HG02642 (cell line): ENCODE measurements at regions not wholly inside any gene's neighbourhood (a gene's known extent, or its start where the extent isn't known, plus 50 kb on each side); places are given as distances from the start of the nearest gene placed in this dataset.
"Not testable (repeated sequence)": the region's sequence is repeated elsewhere in the genome, so short reads cannot be mapped to it uniquely, and the experiment has no call there.

Source experiments
- ATAC-seq: cut with Tn5 transposase; IDR thresholded peaks from one replicate; pipeline ENCODE4 v1.9.1; 2021; ENCODE audit warnings: mild to moderate bottlenecking; ENCODE audit not compliant: unreplicated experiment, poor library complexity

GRCh38 chr18:35864916-35865315 lies 107.6 kb upstream of the RMP24 start:
- no peak for ATAC-seq

GRCh38 chr18:35868915-35869314 lies 103.6 kb upstream of the RMP24 start:
- ATAC-seq: no peak

GRCh38 chr18:35871337-35871736 lies 101.1 kb upstream of the RMP24 start:
- ATAC-seq: no peak

- no peak for ATAC-seq
These were observed 96.9 kb upstream of the RMP24 start for GRCh38 chr18:35875566-35875965.

- ATAC-seq: no peak
These were observed 96.2 kb upstream of the RMP24 start for GRCh38 chr18:35876243-35876642.

GRCh38 chr18:35880788-35881455 lies 91.6 kb upstream of the RMP24 start:
- no peak for ATAC-seq

- no peak for ATAC-seq
These were observed 84.2 kb upstream of the RMP24 start for GRCh38 chr18:35888329-35888728.

- ATAC-seq: no peak
These were observed 82.8 kb upstream of the RMP24 start for GRCh38 chr18:35889677-35890076.

GRCh38 chr18:35890323-35890722 lies 82.2 kb upstream of the RMP24 start:
- ATAC-seq: no peak

- ATAC-seq: no peak
These were observed 80.4 kb upstream of the RMP24 start for GRCh38 chr18:35892118-35892517.

- ATAC-seq: not testable (repeated sequence)
These were observed 75.0 kb upstream of the RMP24 start for GRCh38 chr18:35897481-35897880.

GRCh38 chr18:35904389-35905037 lies 68.0 kb upstream of the RMP24 start:
- ATAC-seq: no peak

- no peak for ATAC-seq
These were observed 67.0 kb upstream of the RMP24 start for GRCh38 chr18:35905436-35905835.

GRCh38 chr18:35906291-35906690 lies 66.2 kb upstream of the RMP24 start:
- not testable (repeated sequence) for ATAC-seq

- no peak for ATAC-seq
These were observed 62.2 kb upstream of the RMP24 start for GRCh38 chr18:35910327-35910726.

- ATAC-seq: no peak
These were observed 60.1 kb upstream of the RMP24 start for GRCh38 chr18:35912332-35912731.

- no peak for ATAC-seq
These were observed 57.4 kb upstream of the RMP24 start for GRCh38 chr18:35915056-35915455.

- no peak for ATAC-seq
These were observed 55.4 kb upstream of the RMP24 start for GRCh38 chr18:35917043-35917442.

GRCh38 chr18:35918564-35918963 lies 53.9 kb upstream of the RMP24 start:
- no peak for ATAC-seq

GRCh38 chr18:35919179-35919578 lies 53.3 kb upstream of the RMP24 start:
- ATAC-seq: no peak

- no peak for ATAC-seq
These were observed 51.9 kb upstream of the RMP24 start for GRCh38 chr18:35920623-35921022.
